ENCODE measurements at regions not wholly inside any gene's neighbourhood (a gene's known extent, or its start where the extent isn't known, plus 50 kb on each side); places are given as distances from the start of the nearest gene placed in this dataset.

DNA sequence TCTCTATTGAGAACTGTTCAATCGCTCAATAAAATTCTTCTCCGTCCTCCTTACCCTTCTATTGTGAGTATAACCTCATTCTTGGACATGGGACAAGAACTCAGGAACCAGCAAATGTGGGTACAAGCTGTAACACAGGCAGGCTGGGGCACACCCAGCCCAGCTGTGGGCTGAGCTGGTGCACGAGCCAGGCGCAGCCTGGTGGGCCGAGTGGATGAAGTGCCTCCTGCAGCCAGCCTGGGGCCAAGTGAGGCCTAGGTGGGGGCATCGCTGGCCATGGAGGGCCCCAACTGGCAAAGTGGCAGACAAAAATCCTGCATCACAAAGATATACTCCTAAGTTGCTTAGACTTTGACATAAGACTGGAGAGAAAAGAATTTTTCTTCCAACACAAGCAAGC, 57.9 kb upstream of the DIAPH3 start (continued):
- TF ChIP-seq TEAD4 (CRISPR knock-in tag; IDR thresholded peaks at IDR 0.05) (no peak), PRRX2 (CRISPR knock-in tag; IDR thresholded peaks at IDR 0.05) (no peak)

DNA sequence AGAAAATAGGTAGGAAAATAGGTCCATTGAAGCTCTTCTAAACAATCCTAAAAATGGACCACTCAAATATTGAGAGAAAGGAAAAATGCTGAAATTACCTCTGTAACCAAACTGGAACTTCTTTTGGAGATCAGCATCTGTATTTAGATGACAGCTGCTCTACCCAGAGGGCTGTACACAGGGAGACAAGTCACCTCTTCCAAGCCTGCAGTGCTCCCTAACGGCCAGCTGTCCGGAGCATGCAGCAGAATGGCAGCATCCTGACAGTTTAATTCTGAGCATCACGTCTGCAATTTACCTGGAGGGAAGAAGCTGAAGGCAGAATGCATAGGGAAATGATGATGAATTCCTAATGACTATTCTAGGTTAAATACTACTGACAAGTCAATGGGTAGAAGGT, 62.8 kb upstream of the DIAPH3 start:
- peak; percentile 90 for ATAC-seq
- Mint-ChIP-seq H3K4me1 (peaks cover 7% of the 10 kb centered on the region; the same call in 1 of the 2 replicates), H3K36me3 (no peaks in the 10 kb centered on the region)

More for the DNA sequence above, 62.8 kb upstream of the DIAPH3 start:
- ChIA-PET POLR2A (no interaction called here), CTCF (interaction anchor here (0.6 to 1.3 kb wide), 8 partner anchors 15 to 547 kb away, joined by 3 to 8 read pairs (median 4); no protein-coding TSS in a partner anchor)
- TF ChIP-seq, protein P1, sequence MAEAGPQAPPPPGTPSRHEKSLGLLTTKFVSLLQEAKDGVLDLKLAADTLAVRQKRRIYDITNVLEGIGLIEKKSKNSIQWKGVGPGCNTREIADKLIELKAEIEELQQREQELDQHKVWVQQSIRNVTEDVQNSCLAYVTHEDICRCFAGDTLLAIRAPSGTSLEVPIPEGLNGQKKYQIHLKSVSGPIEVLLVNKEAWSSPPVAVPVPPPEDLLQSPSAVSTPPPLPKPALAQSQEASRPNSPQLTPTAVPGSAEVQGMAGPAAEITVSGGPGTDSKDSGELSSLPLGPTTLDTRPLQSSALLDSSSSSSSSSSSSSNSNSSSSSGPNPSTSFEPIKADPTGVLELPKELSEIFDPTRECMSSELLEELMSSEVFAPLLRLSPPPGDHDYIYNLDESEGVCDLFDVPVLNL (CRISPR knock-in tag; IDR thresholded peaks at IDR 0.05; ENCODE audit: borderline replicate concordance, low read depth), result no peak
- no peak for TF ChIP-seq AFF4 (CRISPR knock-in tag; IDR thresholded peaks at IDR 0.05; ENCODE audit: borderline replicate concordance)
- no peak for TF ChIP-seq JAZF1 (CRISPR knock-in tag; IDR thresholded peaks at IDR 0.05)
- no peak for TF ChIP-seq ZNF232 (CRISPR knock-in tag; IDR thresholded peaks at IDR 0.05)
- TF ChIP-seq ZNF532 (CRISPR knock-in tag; IDR thresholded peaks at IDR 0.05; ENCODE audit: borderline replicate concordance), result no peak
- no peak for TF ChIP-seq SP1 (CRISPR knock-in tag; conservative IDR thresholded peaks at IDR 0.05)
- no peak for TF ChIP-seq ZNF512 (CRISPR knock-in tag; IDR thresholded peaks at IDR 0.05; ENCODE audit: borderline replicate concordance)
- TF ChIP-seq FOXK1 (CRISPR knock-in tag; IDR thresholded peaks at IDR 0.05), result no peak
- TF ChIP-seq OVOL2 (CRISPR knock-in tag; IDR thresholded peaks at IDR 0.05; ENCODE audit: borderline replicate concordance), result no peak
- no peak for TF ChIP-seq PRDM15 (CRISPR knock-in tag; IDR thresholded peaks at IDR 0.05)
- TF ChIP-seq STAT6 (CRISPR knock-in tag; conservative IDR thresholded peaks at IDR 0.05; ENCODE audit: low read depth), result no peak
- TF ChIP-seq MXD4 (CRISPR knock-in tag; IDR thresholded peaks at IDR 0.05; ENCODE audit: borderline replicate concordance), result no peak
- no peak for TF ChIP-seq IRF2 (CRISPR knock-in tag; IDR thresholded peaks at IDR 0.05; ENCODE audit: borderline replicate concordance, low read depth)
- DNase-seq (ENCODE audit: low spot score), result peak; percentile 42
- H3K27me3 Mint-ChIP-seq (ENCODE audit: low read depth), result no peaks in the 10 kb centered on the region
- H3K27ac Mint-ChIP-seq, result no peak overlapping the region
- H3K9me3 Mint-ChIP-seq, result no peaks in the 10 kb centered on the region
- H3K4me3 Mint-ChIP-seq, result no peak overlapping the region
